ENCODE measurements at regions not wholly inside any gene's neighbourhood (a gene's known extent, or its start where the extent isn't known, plus 50 kb on each side); places are given as distances from the start of the nearest gene placed in this dataset.

DNA sequence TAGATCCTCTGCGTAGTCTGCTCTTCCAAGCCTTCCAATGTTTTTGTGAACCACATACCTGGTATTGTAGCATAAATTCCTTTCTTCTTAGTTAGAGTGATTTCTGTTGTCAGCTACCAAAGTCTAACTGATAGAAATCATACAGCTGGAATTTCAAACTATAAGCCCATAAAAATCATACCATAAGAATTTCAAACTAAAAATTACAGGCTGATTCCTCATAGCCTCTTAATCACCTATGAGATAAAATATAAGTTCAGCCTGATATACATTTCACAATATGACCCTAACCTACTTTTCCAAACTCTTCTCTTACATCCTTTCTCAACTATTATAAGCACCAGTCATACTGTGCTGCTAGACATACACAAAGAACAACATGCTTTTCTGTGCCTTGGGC, 64.8 kb downstream of the PTHLH start:
- in situ Hi-C loops (cut with HindIII; ENCODE audit: low sequenced_read_pairs): no loop called here
- TF ChIP-seq, protein P1, sequence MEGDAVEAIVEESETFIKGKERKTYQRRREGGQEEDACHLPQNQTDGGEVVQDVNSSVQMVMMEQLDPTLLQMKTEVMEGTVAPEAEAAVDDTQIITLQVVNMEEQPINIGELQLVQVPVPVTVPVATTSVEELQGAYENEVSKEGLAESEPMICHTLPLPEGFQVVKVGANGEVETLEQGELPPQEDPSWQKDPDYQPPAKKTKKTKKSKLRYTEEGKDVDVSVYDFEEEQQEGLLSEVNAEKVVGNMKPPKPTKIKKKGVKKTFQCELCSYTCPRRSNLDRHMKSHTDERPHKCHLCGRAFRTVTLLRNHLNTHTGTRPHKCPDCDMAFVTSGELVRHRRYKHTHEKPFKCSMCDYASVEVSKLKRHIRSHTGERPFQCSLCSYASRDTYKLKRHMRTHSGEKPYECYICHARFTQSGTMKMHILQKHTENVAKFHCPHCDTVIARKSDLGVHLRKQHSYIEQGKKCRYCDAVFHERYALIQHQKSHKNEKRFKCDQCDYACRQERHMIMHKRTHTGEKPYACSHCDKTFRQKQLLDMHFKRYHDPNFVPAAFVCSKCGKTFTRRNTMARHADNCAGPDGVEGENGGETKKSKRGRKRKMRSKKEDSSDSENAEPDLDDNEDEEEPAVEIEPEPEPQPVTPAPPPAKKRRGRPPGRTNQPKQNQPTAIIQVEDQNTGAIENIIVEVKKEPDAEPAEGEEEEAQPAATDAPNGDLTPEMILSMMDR (IDR thresholded peaks at IDR 0.05; ENCODE audit: low read depth, low read length): no peak
- DNase-seq (ENCODE audit: low read depth, low spot score): no peak
- H3K4me3 ChIP-seq (ENCODE audit: low read depth, low read length): no peak overlapping the region

DNA sequence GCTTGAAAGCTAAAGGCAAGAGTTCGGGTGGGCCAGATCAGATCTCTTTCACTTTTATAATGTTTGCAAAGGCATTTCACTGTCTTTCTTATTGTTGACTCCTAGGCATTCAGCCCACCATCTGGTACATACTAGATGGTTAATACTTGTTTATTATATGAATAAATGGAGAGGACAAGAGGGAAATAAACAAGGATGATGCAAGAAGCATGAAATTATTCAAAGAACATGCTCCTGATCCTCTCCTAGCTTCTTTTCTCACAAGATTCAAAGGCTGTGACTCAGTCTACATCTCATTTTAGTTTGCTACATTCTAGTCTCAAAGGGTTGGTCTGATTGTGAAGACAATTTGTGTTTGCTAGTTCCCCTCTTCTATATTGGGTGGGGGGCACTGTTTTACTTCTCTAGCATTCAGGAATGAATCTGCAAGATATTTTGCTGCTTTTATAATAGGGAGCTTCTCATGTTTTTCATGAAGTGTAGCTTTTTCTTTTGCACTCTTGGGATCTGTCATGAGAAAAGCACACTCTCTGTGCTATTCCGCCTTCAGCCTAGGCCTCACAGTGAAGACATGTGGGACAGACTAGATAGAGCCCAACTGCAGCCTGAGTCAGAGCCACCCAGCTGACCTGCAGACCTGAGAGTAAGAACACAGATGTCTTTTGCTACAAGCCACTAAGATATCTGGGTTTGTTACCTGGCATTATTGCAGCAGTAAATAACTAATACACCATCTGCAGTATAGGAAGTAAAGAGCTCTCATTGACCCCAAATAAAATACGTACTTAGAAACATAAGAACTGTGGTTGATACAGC, 65.7 kb downstream of the PTHLH start:
- H3K4me3 ChIP-seq (ENCODE audit: low read depth, low read length): no peak overlapping the region
- TF ChIP-seq, protein P1 (IDR thresholded peaks at IDR 0.05; ENCODE audit: low read depth, low read length): no peak
- in situ Hi-C loops (cut with HindIII; ENCODE audit: low sequenced_read_pairs): no loop called here
- DNase-seq (ENCODE audit: low read depth, low spot score): no peak

DNA sequence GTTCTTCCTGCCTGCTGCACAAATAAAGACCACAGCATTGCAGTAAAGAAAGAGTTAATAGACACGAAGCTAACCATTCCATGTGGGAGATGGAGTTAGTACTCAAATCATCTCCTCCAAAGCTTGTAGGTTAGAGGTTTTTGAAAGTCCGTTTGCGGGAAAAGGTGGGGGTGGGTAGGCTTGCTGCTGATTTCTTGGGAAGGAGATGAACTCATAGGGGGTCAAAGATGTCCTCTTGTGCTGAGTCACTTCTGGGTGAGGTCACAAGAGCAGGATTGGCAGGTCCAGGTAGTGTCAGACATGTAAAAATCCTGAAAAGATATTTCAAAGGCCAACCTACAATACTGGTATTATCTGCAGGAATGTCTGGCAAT, 66.4 kb downstream of the PTHLH start:
- no peak overlapping the region for H3K4me3 ChIP-seq (ENCODE audit: low read depth, low read length)
- DNase-seq (ENCODE audit: low read depth, low spot score): no peak
- TF ChIP-seq, protein P1 (IDR thresholded peaks at IDR 0.05; ENCODE audit: low read depth, low read length): no peak
- in situ Hi-C loops (cut with HindIII; ENCODE audit: low sequenced_read_pairs): no loop called here

- in situ Hi-C loops (cut with HindIII; ENCODE audit: low sequenced_read_pairs): no loop called here
- DNase-seq (ENCODE audit: low read depth, low spot score): no peak
Measured at GRCh38 chr12:27905285-27906126, 67.0 kb downstream of the PTHLH start.

DNA sequence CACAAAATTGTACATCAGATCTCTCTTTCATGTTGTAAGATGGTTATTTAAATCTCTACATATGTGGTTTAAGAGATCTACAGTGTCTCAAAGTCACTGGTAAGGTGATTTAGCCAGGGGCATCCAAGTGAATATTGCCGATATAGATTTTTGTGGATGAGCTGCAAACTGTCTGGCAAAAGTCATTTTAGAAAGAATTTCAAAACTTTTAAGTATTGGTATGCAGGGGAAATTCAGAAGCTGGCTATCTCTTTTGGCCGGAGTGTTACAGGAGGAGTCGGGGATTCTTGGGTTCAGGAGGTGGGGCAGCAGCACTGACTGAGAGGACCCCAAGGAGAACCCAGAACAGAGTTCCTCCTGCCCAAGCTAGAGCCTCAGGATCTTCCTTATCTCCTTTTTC, 69.9 kb downstream of the PTHLH start:
- TF ChIP-seq, protein P1 (IDR thresholded peaks at IDR 0.05; ENCODE audit: low read depth, low read length): no peak
- DNase-seq (ENCODE audit: low read depth, low spot score): no peak
- H3K4me3 ChIP-seq (ENCODE audit: low read depth, low read length): no peak overlapping the region
- in situ Hi-C loops (cut with HindIII; ENCODE audit: low sequenced_read_pairs): no loop called here

More at GRCh38 chr12:27905285-27906126, 67.0 kb downstream of the PTHLH start:
- TF ChIP-seq, protein P1 (IDR thresholded peaks at IDR 0.05; ENCODE audit: low read depth, low read length): no peak
- no peak overlapping the region for H3K4me3 ChIP-seq (ENCODE audit: low read depth, low read length)

GRCh38 chr12:27901959-27902358, 70.6 kb downstream of the PTHLH start:
- peak; percentile 44 for DNase-seq (ENCODE audit: low read depth, low spot score)
- in situ Hi-C loops (cut with HindIII; ENCODE audit: low sequenced_read_pairs): no loop called here
- TF ChIP-seq, protein P1 (IDR thresholded peaks at IDR 0.05; ENCODE audit: low read depth, low read length): no peak
- no peak overlapping the region for H3K4me3 ChIP-seq (ENCODE audit: low read depth, low read length)

Measured in astrocyte of the spinal cord (primary cell).